Nephron (organoid): ENCODE measurements at regions not wholly inside any gene's neighbourhood (a gene's known extent, or its start where the extent isn't known, plus 50 kb on each side); places are given as distances from the start of the nearest gene placed in this dataset.
"Not testable (repeated sequence)": the region's sequence is repeated elsewhere in the genome, so short reads cannot be mapped to it uniquely, and the experiment has no call there.

Source experiments
- H3K27ac Mint-ChIP-seq, 3 experiments: 2 replicates each; pipeline ENCODE4 v1.8.0; 2020; ENCODE audit warnings: mixed read lengths in 3 of 3, mild to moderate bottlenecking in 2 of 3, moderate library complexity in 1 of 3
- H3K27me3 Mint-ChIP-seq: 2 replicates; pipeline ENCODE4 v1.8.0; 2021; ENCODE audit warnings: low read depth, mild to moderate bottlenecking, moderate library complexity, mixed read lengths
- H3K36me3 Mint-ChIP-seq: 2 replicates; pipeline ENCODE4 v1.8.0; 2020; ENCODE audit warnings: low read depth, mixed read lengths
- H3K4me1 Mint-ChIP-seq: 2 replicates; pipeline ENCODE4 v1.8.0; 2020; ENCODE audit warnings: mixed read lengths
- H3K4me3 Mint-ChIP-seq, 3 experiments: 2 replicates each; pipeline ENCODE4 v1.8.0; 2020; ENCODE audit warnings: mild to moderate bottlenecking in 3 of 3, mixed read lengths in 3 of 3, moderate library complexity in 2 of 3
- H3K9me3 Mint-ChIP-seq: 2 replicates; pipeline ENCODE4 v1.8.0; 2020; ENCODE audit warnings: mixed read lengths
- CTCF ChIP-seq, 3 experiments: fragments of 200-600 bp; sonication (generic); IDR thresholded peaks; one replicate each; pipeline ENCODE4 v1.5.0; 2021; ENCODE audit warnings: antibody characterized with exemption in 3 of 3; ENCODE audit not compliant: unreplicated experiment in 3 of 3

- Mint-ChIP-seq H3K4me1 (no peaks in the 10 kb centered on the region), H3K36me3 (no peaks in the 10 kb centered on the region), H3K27ac (no peak overlapping the region), H3K4me3 (no peak overlapping the region), H3K27me3 (no peaks in the 10 kb centered on the region), H3K9me3 (no peaks in the 10 kb centered on the region)
- no peak for TF ChIP-seq CTCF (IDR thresholded peaks at IDR 0.05; ENCODE audit: unreplicated experiment in 3 of 3)
Measured at GRCh38 chr4:13678186-13678924, 50.8 kb upstream of the BOD1L1 start.

GRCh38 chr4:13681570-13681969 lies 54.0 kb upstream of the BOD1L1 start:
- peaks cover 5% of the 10 kb centered on the region for H3K9me3 Mint-ChIP-seq

GRCh38 chr4:13694256-13694655 lies 66.7 kb upstream of the BOD1L1 start:
- H3K4me1 Mint-ChIP-seq = no peaks in the 10 kb centered on the region
- H3K4me3 Mint-ChIP-seq = no peak overlapping the region
- TF ChIP-seq CTCF (IDR thresholded peaks at IDR 0.05; ENCODE audit: unreplicated experiment in 3 of 3) = no peak
- no peaks in the 10 kb centered on the region for H3K27me3 Mint-ChIP-seq
- H3K27ac Mint-ChIP-seq = no peak overlapping the region
- no peaks in the 10 kb centered on the region for H3K36me3 Mint-ChIP-seq
- peaks cover 21% of the 10 kb centered on the region for H3K9me3 Mint-ChIP-seq

More at GRCh38 chr4:13681570-13681969, 54.0 kb upstream of the BOD1L1 start:
- Mint-ChIP-seq H3K36me3 (no peaks in the 10 kb centered on the region), H3K4me3 (no peak overlapping the region), H3K27me3 (no peaks in the 10 kb centered on the region), H3K27ac (no peak overlapping the region), H3K4me1 (no peaks in the 10 kb centered on the region)
- no peak for TF ChIP-seq CTCF (IDR thresholded peaks at IDR 0.05; ENCODE audit: unreplicated experiment in 3 of 3)

GRCh38 chr4:13698296-13698695 lies 70.8 kb upstream of the BOD1L1 start:
- H3K9me3 Mint-ChIP-seq = no peaks in the 10 kb centered on the region
- no peaks in the 10 kb centered on the region for H3K27me3 Mint-ChIP-seq
- no peak overlapping the region for H3K27ac Mint-ChIP-seq
- H3K4me3 Mint-ChIP-seq = no peak overlapping the region
- H3K4me1 Mint-ChIP-seq = no peaks in the 10 kb centered on the region
- no peaks in the 10 kb centered on the region for H3K36me3 Mint-ChIP-seq
- TF ChIP-seq CTCF (IDR thresholded peaks at IDR 0.05; ENCODE audit: unreplicated experiment in 3 of 3) = no peak

GRCh38 chr4:13700021-13700857 lies 72.7 kb upstream of the BOD1L1 start:
- Mint-ChIP-seq H3K36me3 (no peaks in the 10 kb centered on the region), H3K9me3 (no peaks in the 10 kb centered on the region), H3K4me1 (no peaks in the 10 kb centered on the region), H3K27me3 (no peaks in the 10 kb centered on the region), H3K4me3 (no peak overlapping the region), H3K27ac (peak overlapping the region in 2 of 3 experiments; percentile 36 to 80)
- TF ChIP-seq CTCF (IDR thresholded peaks at IDR 0.05; ENCODE audit: unreplicated experiment in 3 of 3) = no peak

GRCh38 chr4:13700858-13701140 lies 73.3 kb upstream of the BOD1L1 start:
- not testable (repeated sequence) for H3K9me3 Mint-ChIP-seq, H3K4me1 Mint-ChIP-seq, H3K27me3 Mint-ChIP-seq, H3K36me3 Mint-ChIP-seq, H3K4me3 Mint-ChIP-seq
- H3K27ac Mint-ChIP-seq = peak overlapping the region in 2 of 3 experiments; percentile 36 to 80
